HFFc6 (cell line): ENCODE measurements at regions not wholly inside any gene's neighbourhood (a gene's known extent, or its start where the extent isn't known, plus 50 kb on each side); places are given as distances from the start of the nearest gene placed in this dataset.

Experiments used
- DNase-seq: peaks from one replicate; pipeline ENCODE4 v3.0.0-alpha.2; 2018
- H3K27ac Mint-ChIP-seq: 2 replicates; pipeline ENCODE4 v1.8.0; 2020; ENCODE audit warnings: mild to moderate bottlenecking, mixed read lengths
- H3K27me3 Mint-ChIP-seq: 2 replicates; pipeline ENCODE4 v1.8.0; 2021; ENCODE audit warnings: mild to moderate bottlenecking, moderate library complexity, mixed read lengths; ENCODE audit not compliant: insufficient read depth
- H3K36me3 Mint-ChIP-seq: 2 replicates; pipeline ENCODE4 v1.8.0; 2021; ENCODE audit warnings: low read depth, mixed read lengths
- H3K4me1 Mint-ChIP-seq: 2 replicates; pipeline ENCODE4 v1.8.0; 2020; ENCODE audit warnings: low read depth, mixed read lengths
- H3K4me3 Mint-ChIP-seq: 2 replicates; pipeline ENCODE4 v1.8.0; 2020; ENCODE audit warnings: mild to moderate bottlenecking, moderate library complexity, mixed read lengths
- H3K9me3 Mint-ChIP-seq: 2 replicates; pipeline ENCODE4 v1.8.0; 2020; ENCODE audit warnings: mild to moderate bottlenecking, mixed read lengths
- CTCF ChIP-seq: fragments of 200-600 bp; sonication (generic); IDR thresholded peaks from 2 replicates; pipeline ENCODE4 v1.5.0; 2021; ENCODE audit warnings: antibody characterized with exemption, mild to moderate bottlenecking

DNA sequence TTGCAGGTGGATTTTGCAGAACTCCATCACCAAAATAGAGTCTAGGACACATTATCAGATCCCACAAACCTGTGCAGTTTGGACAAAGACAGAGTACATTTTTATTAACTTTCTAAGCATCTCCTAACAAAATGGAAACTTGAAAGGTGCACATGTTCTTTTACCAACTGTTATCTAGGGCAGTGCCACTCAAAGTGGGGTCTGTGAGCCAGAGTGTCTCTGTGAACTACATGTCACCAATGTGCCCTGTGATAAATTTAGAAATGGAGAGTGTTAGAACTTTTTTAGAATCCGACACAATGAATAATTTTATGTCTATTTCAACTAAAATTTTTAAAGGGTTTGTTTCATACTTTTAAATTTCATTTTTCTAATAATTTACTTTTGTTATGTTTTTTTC lies 68.4 kb upstream of the TMC3 start:
- Mint-ChIP-seq H3K9me3 (no peaks in the 10 kb centered on the region; the same call in 1 of the 2 replicates), H3K4me1 (no peaks in the 10 kb centered on the region), H3K27ac (no peak overlapping the region), H3K4me3 (no peak overlapping the region), H3K27me3 (peaks cover 5% of the 10 kb centered on the region; the same call in 1 of the 2 replicates), H3K36me3 (no peaks in the 10 kb centered on the region)
- no peak for DNase-seq
- no peak for TF ChIP-seq CTCF

DNA sequence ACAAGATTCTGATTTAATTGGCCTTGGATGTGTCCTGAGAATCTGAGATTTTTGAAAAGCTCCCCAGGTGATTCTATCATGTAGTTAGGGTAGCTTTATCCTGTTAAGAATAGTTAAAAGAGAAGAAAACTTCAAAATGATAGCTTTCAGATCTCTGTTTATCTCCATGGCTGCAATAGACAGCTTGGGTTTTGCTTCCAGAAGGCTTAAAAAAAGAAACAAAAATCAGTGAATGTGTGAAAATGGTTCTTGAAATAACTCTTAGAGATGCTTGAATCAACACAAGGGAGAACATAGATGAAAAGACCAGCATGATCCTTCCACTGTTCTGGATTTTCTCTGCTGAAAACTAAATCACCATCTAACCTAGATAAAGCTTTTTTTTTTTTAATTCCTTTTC lies 60.8 kb upstream of the TMC3 start:
- H3K4me3 Mint-ChIP-seq, result no peak overlapping the region
- peaks cover 9% of the 10 kb centered on the region; the same call in 1 of the 2 replicates for H3K27me3 Mint-ChIP-seq
- no peak for TF ChIP-seq CTCF
- H3K4me1 Mint-ChIP-seq, result no peaks in the 10 kb centered on the region
- no peak for DNase-seq
- H3K36me3 Mint-ChIP-seq, result no peaks in the 10 kb centered on the region
- H3K27ac Mint-ChIP-seq, result no peak overlapping the region
- 0 out of 2 replicates have a peak, but pooled peaks cover 5% of the 10 kb centered on the region for H3K9me3 Mint-ChIP-seq

GRCh38 chr15:81433462-81433861 lies 59.4 kb upstream of the TMC3 start:
- no peaks in the 10 kb centered on the region for H3K36me3 Mint-ChIP-seq
- no peak overlapping the region for H3K27ac Mint-ChIP-seq
- H3K4me3 Mint-ChIP-seq, result no peak overlapping the region
- H3K9me3 Mint-ChIP-seq, result 0 out of 2 replicates have a peak, but pooled peaks cover 5% of the 10 kb centered on the region
- TF ChIP-seq CTCF, result no peak
- no peak for DNase-seq
- H3K4me1 Mint-ChIP-seq, result no peaks in the 10 kb centered on the region
- H3K27me3 Mint-ChIP-seq, result peaks cover 4% of the 10 kb centered on the region; the same call in 1 of the 2 replicates

DNA sequence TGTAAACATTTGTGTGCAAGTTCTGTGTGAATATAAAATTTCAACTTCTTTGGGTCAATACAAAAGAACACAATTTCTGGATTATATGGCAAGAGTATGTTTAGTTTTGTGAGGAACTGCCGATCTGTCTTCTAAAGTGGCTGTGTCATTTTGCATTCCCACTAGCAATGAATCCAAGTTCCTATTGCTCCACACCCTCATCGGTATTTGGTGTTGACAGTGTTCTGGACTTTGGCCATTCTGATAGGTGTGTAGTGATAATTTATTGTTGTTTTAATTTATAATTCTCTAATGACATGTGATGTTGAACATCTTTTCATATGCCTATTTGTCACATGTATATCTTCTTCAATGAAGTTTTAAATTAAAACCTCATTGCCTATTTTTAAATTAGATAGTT lies 58.2 kb upstream of the TMC3 start:
- Mint-ChIP-seq H3K4me3 (no peak overlapping the region), H3K27me3 (peaks cover 4% of the 10 kb centered on the region; the same call in 1 of the 2 replicates), H3K36me3 (no peaks in the 10 kb centered on the region), H3K9me3 (0 out of 2 replicates have a peak, but pooled peaks cover 5% of the 10 kb centered on the region), H3K27ac (no peak overlapping the region), H3K4me1 (no peaks in the 10 kb centered on the region)
- DNase-seq, result no peak
- TF ChIP-seq CTCF, result no peak

GRCh38 chr15:81427176-81427575 lies 53.2 kb upstream of the TMC3 start:
- H3K27me3 Mint-ChIP-seq, result peaks cover 1% of the 10 kb centered on the region; the same call in 1 of the 2 replicates
- 0 out of 2 replicates have a peak, but pooled peaks cover 5% of the 10 kb centered on the region for H3K9me3 Mint-ChIP-seq
- no peak for DNase-seq
- H3K4me3 Mint-ChIP-seq, result no peak overlapping the region
- no peak for TF ChIP-seq CTCF
- no peak overlapping the region for H3K27ac Mint-ChIP-seq
- H3K4me1 Mint-ChIP-seq, result no peaks in the 10 kb centered on the region
- no peaks in the 10 kb centered on the region for H3K36me3 Mint-ChIP-seq

DNA sequence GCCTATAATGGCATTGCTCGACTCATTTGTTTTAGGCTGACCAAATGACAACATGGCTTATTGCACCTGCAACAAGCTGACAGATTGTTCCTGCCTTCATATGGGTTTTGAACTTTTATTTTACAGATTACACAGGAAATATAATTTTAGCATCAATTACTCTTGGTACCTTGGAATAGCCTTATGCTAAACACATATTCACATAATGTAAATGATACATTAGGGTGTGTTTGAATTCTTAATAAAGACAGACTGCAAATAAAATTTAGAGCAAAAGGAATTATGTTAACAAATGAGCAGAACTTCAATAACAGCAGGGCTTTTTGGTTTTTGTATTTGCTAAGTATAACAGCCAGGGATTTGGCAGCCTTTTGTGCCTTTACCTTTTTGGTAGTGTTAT lies 51.9 kb upstream of the TMC3 start:
- no peak for DNase-seq
- no peak overlapping the region for H3K27ac Mint-ChIP-seq
- no peak overlapping the region for H3K4me3 Mint-ChIP-seq
- H3K9me3 Mint-ChIP-seq, result no peaks in the 10 kb centered on the region
- TF ChIP-seq CTCF, result no peak
- peaks cover 1% of the 10 kb centered on the region; the same call in 1 of the 2 replicates for H3K27me3 Mint-ChIP-seq
- H3K4me1 Mint-ChIP-seq, result no peaks in the 10 kb centered on the region
- H3K36me3 Mint-ChIP-seq, result no peaks in the 10 kb centered on the region
